GM23248 (cell line): ENCODE measurements at regions not wholly inside any gene's neighbourhood (a gene's known extent, or its start where the extent isn't known, plus 50 kb on each side); places are given as distances from the start of the nearest gene placed in this dataset.

ENCODE experiments used
- DNase-seq: peaks from one replicate; pipeline ENCODE4 v3.0.0-alpha.2; 2015
- H2AFZ ChIP-seq: fragments of 200-600 bp; sonication (generic); 2 replicates; pipeline ENCODE4 v1.6.1; 2016; ENCODE audit warnings: antibody characterized with exemption
- H3F3A ChIP-seq: fragments of 200-600 bp; sonication (generic); 2 replicates; pipeline ENCODE4 v1.6.1; 2016; ENCODE audit warnings: mild to moderate bottlenecking, antibody characterized with exemption, mixed run types; ENCODE audit not compliant: insufficient read depth
- H3K27ac ChIP-seq: fragments of 200-600 bp; sonication (generic); 2 replicates; pipeline ENCODE4 v1.5.1; 2016; ENCODE audit warnings: mild to moderate bottlenecking
- H3K27me3 ChIP-seq: fragments of 200-600 bp; sonication (generic); replicated peaks from 2 replicates; pipeline ENCODE4 v1.6.1; 2016; ENCODE audit warnings: mild to moderate bottlenecking; ENCODE audit not compliant: insufficient read depth
- H3K36me3 ChIP-seq: fragments of 200-600 bp; sonication (generic); 2 replicates; pipeline ENCODE4 v1.6.1; 2016; ENCODE audit warnings: low read depth, mild to moderate bottlenecking
- H3K4me1 ChIP-seq: fragments of 200-600 bp; sonication (generic); 2 replicates; pipeline ENCODE4 v1.6.1; 2016; ENCODE audit warnings: mild to moderate bottlenecking; ENCODE audit not compliant: insufficient read depth
- H3K4me2 ChIP-seq: fragments of 200-600 bp; sonication (generic); one replicate; pipeline ENCODE4 v1.6.1; 2016; ENCODE audit warnings: mild to moderate bottlenecking; ENCODE audit not compliant: unreplicated experiment
- H3K4me3 ChIP-seq: fragments of 200-600 bp; sonication (generic); 2 replicates; pipeline ENCODE4 v1.5.1; 2016; ENCODE audit warnings: mild to moderate bottlenecking
- H3K79me2 ChIP-seq: fragments of 200-600 bp; sonication (generic); 2 replicates; pipeline ENCODE4 v1.6.1; 2016; ENCODE audit warnings: mild to moderate bottlenecking; ENCODE audit not compliant: insufficient read depth
- H3K9ac ChIP-seq: fragments of 200-600 bp; sonication (generic); 2 replicates; pipeline ENCODE4 v1.6.1; 2016; ENCODE audit warnings: mild to moderate bottlenecking
- H3K9me2 ChIP-seq: fragments of 200-600 bp; sonication (generic); 2 replicates; pipeline ENCODE4 v1.6.1; 2016; ENCODE audit warnings: mixed run types, mild to moderate bottlenecking, moderate library complexity; ENCODE audit not compliant: insufficient read depth
- H3K9me3 ChIP-seq: fragments of 200-600 bp; sonication (generic); one replicate; pipeline ENCODE4 v1.6.1; 2017; ENCODE audit warnings: low read depth
- H4K20me1 ChIP-seq: fragments of 200-600 bp; sonication (generic); 2 replicates; pipeline ENCODE4 v1.6.0; 2016; ENCODE audit not compliant: insufficient read depth
- EZH2 ChIP-seq: fragments of 200-600 bp; sonication (generic); IDR thresholded peaks from 2 replicates; pipeline ENCODE4 v1.6.1; 2018; ENCODE audit warnings: antibody characterized with exemption, mild to moderate bottlenecking; ENCODE audit not compliant: insufficient read depth, poor library complexity, severe bottlenecking
- EZH2phosphoT487 ChIP-seq: fragments of 200-600 bp; sonication (generic); IDR thresholded peaks from 2 replicates; pipeline ENCODE4 v1.6.1; 2018; ENCODE audit warnings: antibody characterized with exemption, moderate library complexity, mild to moderate bottlenecking, low read depth; ENCODE audit not compliant: insufficient read depth
- WGBS, 2 experiments: methylation state at CpG; one replicate each; pipeline ENCODE4 v1.1.6; 2015 to 2017; ENCODE audit warnings: low lambda C conversion rate in 2 of 2, low coverage in 1 of 2; ENCODE audit errors: missing lambda C conversion rate in 2 of 2; 5-methylcytosine and 5-hydroxymethylcytosine counted together
- in situ Hi-C: fragments of 300-500 bp; cut with MboI; formaldehyde crosslinking; loops from 2 replicates; pipeline ENCODE4 v1.15.0; 2020

GRCh38 chr7:55271661-55272060 is 93.5 kb upstream of the LANCL2 start:
- H3K4me2 ChIP-seq = no peak overlapping the region
- 56 to 68% methylated on average over 7 of the region's 7 CpGs for WGBS, 2 experiments
- no peaks in the 10 kb centered on the region for H3K36me3 ChIP-seq
- H3K9me3 ChIP-seq = no peaks in the 10 kb centered on the region
- H2AFZ ChIP-seq = no peak overlapping the region
- in situ Hi-C loops = loop anchor here (10.0 kb wide), 1 partner anchor 323 kb away; no protein-coding TSS in a partner anchor
- no peak overlapping the region for H3K4me3 ChIP-seq
- H3K4me1 ChIP-seq = no peaks in the 10 kb centered on the region
- no peaks in the 10 kb centered on the region for H3K9me2 ChIP-seq
- no peaks in the 10 kb centered on the region for H3F3A ChIP-seq
- peaks cover 14% of the 10 kb centered on the region; the same call in 1 of the 2 replicates for H3K27me3 ChIP-seq
- H3K27ac ChIP-seq = no peak overlapping the region
- DNase-seq = no peak
- no peak overlapping the region for H3K9ac ChIP-seq
- H4K20me1 ChIP-seq = no peaks in the 10 kb centered on the region
- H3K79me2 ChIP-seq = no peaks in the 10 kb centered on the region
- TF ChIP-seq EZH2phosphoT487 (no peak), EZH2 (no peak)

DNA sequence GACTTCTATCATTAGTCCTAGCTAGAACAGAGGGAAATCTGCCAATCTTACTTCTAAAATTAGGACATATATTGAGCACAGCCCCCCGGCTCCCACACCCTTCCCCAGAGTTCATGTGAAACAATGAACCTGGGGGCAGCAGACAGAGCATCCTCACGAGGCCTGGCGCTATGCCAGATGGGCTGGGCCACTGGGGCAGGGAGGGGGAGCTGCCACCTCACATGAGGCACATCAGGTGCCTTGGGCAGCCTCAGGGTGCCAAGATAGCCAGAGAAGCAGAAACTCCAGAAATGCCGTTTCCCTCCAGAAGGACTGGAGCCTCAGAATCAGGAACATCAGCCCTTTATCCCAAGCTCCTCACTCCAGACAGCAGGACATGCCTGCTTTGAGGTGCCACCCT is 92.8 kb upstream of the LANCL2 start:
- H3K4me1 ChIP-seq = no peaks in the 10 kb centered on the region
- H3K36me3 ChIP-seq = no peaks in the 10 kb centered on the region
- no peak overlapping the region for H3K4me2 ChIP-seq
- H2AFZ ChIP-seq = no peak overlapping the region
- no peak overlapping the region for H3K27ac ChIP-seq
- no peaks in the 10 kb centered on the region for H3K9me3 ChIP-seq
- peaks cover 14% of the 10 kb centered on the region; the same call in 1 of the 2 replicates for H3K27me3 ChIP-seq
- TF ChIP-seq EZH2 (no peak), EZH2phosphoT487 (no peak)
- in situ Hi-C loops = loop anchor here (10.0 kb wide), 1 partner anchor 322 kb away; no protein-coding TSS in a partner anchor
- DNase-seq = no peak
- H4K20me1 ChIP-seq = no peaks in the 10 kb centered on the region
- H3K79me2 ChIP-seq = no peaks in the 10 kb centered on the region
- no peaks in the 10 kb centered on the region for H3K9me2 ChIP-seq
- H3F3A ChIP-seq = no peaks in the 10 kb centered on the region
- H3K9ac ChIP-seq = no peak overlapping the region
- WGBS, 2 experiments = 24 to 33% methylated on average over 4 of the region's 4 CpGs
- no peak overlapping the region for H3K4me3 ChIP-seq

DNA sequence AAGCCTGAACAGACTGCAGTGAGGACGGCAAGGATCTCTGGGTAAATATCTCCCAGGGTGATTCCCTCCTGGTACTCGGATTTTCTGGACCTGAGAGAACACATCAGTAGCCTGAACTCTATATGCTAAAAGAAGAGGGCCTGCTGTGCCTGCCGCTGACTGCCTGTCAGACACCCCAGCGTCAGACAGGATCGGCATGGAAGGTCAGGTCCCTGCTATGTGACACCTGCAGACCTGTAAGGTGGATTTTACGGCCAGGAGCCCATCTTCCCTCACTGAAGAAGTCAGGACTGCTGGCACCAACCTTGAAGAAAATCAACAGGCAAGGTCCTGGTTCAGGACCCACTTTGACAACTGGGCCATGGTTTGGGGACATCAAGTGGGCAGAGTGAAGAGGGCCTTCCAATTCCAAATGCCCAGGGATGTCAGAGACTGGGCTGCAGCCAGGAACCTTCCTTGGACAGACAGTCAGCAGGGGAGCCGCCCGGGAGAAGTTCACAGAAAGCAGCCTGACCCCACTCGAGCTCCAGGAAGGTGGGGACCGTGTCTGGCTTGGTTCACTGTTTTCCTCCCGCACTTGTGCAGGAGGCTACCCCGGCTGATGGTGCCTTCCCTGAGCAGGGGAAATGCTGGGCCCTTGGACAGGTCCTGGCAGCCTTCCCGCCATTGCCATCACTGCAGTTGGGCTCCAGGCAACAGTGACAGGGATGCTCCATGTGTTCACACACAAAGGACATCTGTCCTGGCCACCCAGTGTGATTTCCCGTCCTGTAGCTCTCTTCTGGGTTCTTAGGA is 91.8 kb upstream of the LANCL2 start:
- Histone ChIP-seq H2AFZ (no peak overlapping the region), H3K4me2 (no peak overlapping the region), H3K9ac (no peak overlapping the region), H4K20me1 (no peaks in the 10 kb centered on the region), H3K27ac (no peak overlapping the region), H3K9me2 (no peaks in the 10 kb centered on the region), H3K4me1 (no peaks in the 10 kb centered on the region), H3K27me3 (peaks cover 14% of the 10 kb centered on the region; the same call in 1 of the 2 replicates), H3K9me3 (no peaks in the 10 kb centered on the region), H3K79me2 (no peaks in the 10 kb centered on the region), H3K36me3 (no peaks in the 10 kb centered on the region), H3F3A (no peaks in the 10 kb centered on the region), H3K4me3 (no peak overlapping the region)
- in situ Hi-C loops = loop anchor here (10.0 kb wide), 1 partner anchor 321 kb away; no protein-coding TSS in a partner anchor
- TF ChIP-seq EZH2phosphoT487 (no peak), EZH2 (no peak)
- no peak for DNase-seq
- 44 to 46% methylated on average over 13 of the region's 14 CpGs for WGBS, 2 experiments

DNA sequence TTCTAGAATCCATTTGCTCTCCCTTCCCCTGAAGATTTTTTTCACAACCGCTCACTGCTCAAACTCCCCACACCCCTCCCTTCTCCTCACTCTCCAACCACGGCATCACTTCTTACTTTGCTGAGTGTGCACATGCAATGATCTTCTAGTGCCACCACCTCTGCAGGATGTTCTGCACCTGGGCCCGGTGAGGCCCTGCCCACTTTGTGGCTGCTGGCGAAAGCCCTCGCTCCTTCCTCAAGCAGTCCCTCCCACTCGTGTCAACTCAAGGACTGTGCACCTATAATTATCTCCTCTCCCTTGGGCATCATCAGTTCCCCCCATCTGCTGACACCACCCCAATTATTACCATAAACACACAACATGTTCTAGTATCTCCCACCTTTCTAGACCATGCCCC is 91.0 kb upstream of the LANCL2 start:
- Histone ChIP-seq H3K79me2 (no peaks in the 10 kb centered on the region), H3K9ac (no peak overlapping the region), H3F3A (no peaks in the 10 kb centered on the region), H3K4me2 (no peak overlapping the region), H3K9me2 (no peaks in the 10 kb centered on the region), H3K27ac (no peak overlapping the region), H3K4me3 (no peak overlapping the region), H4K20me1 (no peaks in the 10 kb centered on the region), H3K9me3 (no peaks in the 10 kb centered on the region), H3K36me3 (no peaks in the 10 kb centered on the region), H3K27me3 (peaks cover 14% of the 10 kb centered on the region; the same call in 1 of the 2 replicates), H3K4me1 (no peaks in the 10 kb centered on the region), H2AFZ (no peak overlapping the region)
- WGBS, 2 experiments = 41 to 47% methylated on average over 6 of the region's 6 CpGs
- in situ Hi-C loops = loop anchor here (10.0 kb wide), 1 partner anchor 321 kb away; no protein-coding TSS in a partner anchor
- TF ChIP-seq EZH2phosphoT487 = no peak
- no peak for TF ChIP-seq EZH2
- DNase-seq = no peak
